SIG-M5 (cell line): ENCODE measurements at regions not wholly inside any gene's neighbourhood (a gene's known extent, or its start where the extent isn't known, plus 50 kb on each side); places are given as distances from the start of the nearest gene placed in this dataset.

Source experiments
- DNase-seq: peaks from one replicate; lab custom pipeline; 2025; lab: John Stamatoyannopoulos, UW

DNA sequence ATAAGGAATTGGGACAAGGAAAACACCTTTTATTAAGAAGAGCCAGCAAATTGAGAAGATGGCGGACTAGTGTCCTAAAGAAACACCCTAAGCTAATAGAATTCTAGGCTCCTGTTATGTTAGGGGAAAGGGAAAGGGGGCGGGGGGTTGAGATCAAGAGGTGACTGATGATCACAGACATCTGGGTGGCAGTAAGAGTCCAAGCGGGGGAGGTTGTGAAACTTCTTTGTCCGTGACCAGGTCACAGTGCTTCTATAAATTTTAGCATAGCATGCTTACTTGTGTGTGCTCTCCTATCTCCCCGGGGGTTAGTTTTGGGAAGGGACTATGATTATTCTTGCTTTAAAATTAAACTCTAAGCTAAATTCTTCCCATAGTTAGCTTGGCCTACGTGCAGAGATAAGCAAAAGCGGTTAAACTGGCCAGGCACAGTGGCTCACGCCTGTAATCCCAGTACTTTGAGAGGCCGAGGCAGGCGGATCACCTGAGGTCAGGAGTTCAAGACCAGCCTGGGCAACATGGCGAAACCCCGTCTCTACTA lies 262.1 kb downstream of the SKIDA1 start:
- DNase-seq = no peak

DNA sequence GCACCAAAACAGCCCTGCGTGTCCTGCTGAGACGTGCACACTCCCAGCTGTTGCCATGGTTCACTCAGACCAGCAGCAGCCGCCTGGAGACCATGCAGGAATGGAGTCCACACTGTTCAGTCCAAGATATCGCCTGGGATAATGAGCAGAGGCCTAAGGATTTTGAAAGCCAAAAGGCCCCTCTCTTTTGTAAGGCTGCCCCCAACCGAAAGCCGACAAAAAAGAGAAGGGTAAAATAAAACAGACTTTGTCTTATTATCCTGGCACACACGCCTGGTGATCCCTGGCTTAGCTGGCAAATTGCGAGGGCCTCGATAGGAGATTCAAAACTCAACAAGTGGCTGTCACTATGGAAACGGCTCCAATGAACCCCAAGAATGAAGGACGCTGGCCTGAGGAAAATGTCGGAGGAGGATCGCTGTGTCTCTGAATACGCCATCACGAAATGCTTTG lies 263.6 kb downstream of the SKIDA1 start:
- DNase-seq = no peak

DNA sequence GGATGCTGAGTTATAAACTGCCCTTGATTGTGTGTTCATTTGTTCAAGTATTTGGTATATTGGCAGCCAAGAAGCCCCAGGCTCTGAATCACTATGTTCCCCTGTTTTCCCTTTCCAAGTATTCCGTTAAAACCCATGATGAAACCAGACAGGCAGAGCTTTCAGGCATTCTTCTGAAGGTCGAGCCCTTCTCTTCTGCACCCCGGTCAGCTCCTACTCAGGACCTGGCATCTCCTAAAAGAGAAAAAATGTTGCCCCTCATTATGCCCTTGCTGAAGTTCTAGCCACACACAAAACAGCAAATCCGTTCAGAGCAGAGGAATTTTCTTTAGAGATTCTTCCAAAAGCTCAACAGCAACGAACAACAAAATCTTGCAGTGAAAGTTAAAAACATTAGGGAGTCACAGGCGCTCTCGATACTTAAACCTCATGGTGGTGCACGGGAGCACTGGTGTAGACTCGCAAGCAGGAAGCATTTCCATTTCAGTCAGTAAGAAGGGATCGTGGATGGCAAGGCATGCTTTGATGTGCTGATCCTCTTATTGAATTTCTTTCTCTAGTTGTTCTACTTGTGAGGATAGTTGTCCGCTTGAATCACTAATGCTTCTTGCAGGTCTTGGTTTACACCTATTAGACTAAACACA lies 264.9 kb downstream of the SKIDA1 start:
- no peak for DNase-seq

DNA sequence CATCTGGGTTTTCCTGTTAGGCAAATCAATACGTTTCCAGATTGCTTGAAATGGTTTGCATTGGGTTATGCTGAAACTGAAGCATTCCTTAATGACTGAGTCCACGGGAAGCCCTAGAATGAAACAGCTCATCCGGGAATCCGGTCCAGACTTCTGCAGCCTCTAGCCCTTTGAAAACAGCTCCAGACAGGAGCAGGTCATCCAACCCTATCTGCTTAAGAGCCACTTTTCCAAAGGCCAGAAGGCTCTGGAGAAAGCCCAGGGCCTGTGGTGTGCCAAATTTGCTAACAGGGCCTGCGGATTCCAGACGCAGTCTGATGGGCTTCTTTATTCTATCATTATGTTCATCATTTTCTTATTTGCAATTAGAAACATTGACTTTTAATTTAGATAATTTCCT lies 265.4 kb downstream of the SKIDA1 start:
- no peak for DNase-seq

DNA sequence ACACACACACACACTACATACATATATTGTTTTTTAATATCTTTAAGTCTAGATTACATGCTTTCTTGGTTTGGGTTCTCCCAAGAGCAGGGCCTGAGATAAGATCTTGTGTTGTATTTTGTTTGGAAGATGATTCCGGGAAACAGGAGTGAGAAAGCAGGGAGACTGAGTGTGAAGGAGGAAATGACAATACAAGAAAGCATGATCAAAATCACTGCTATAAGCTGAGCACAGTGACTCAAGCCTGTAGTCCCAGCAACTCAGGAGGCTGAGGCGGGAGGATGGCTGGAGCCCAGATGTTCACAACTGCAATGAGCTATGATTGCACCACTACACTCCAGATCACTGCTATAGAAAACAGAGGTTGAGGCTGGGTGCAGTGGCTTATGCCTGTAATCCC lies 267.6 kb downstream of the SKIDA1 start:
- DNase-seq = no peak

DNA sequence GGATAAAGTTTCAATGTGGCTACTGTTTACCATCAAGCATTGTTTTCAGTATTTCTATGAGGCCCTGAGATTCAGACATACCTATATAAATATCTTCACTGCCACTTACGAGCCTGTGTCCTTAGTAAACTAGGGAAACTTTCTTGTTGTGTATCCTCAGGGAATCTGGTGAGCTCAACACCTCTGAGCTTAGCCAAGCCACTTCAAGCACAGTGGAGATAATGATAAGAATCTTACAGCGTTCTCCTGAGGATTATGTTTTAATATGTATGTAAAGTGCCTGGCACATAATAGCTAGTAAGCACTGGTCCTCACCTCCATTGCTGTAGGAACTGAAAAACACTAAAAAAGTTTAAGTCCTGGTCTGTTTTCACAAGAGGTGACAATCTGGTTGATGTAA lies 268.3 kb downstream of the SKIDA1 start:
- DNase-seq = no peak

DNA sequence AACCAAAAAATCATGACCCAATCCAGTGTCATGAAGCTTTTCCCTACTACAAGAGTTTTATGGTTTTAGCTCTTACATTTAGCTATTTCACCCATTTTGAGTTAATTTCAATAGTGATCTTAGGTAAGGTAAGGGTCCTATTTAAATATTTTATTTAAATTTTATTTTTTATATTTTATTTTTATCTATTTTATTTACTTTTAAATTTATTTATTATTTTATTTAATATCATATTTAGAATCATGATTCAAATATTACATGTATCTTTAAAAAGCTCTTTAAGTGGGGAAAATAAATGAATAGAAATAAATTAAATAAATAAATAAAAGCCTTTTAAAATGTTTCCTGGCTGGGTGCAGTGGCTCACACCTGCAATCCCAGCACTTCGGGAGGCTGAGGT lies 276.0 kb downstream of the SKIDA1 start:
- no peak for DNase-seq

DNA sequence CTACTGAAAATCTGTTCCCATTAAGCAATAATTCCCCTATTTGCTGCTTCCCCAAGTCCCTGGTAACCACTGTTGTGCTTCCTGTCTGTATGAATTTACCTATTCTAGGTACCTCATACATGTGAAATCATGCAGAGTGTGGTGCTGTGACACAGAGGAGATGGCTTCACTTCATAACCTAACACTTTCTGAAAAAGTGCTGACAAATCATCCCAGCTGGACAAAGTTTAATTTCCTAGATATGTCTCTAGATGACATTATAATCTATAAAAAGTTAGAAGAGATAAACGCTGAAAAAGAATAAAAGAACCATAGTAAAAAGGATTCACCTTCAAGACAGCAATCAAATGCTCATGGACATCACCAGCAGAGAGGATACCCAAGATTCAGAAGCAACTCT lies 277.9 kb downstream of the SKIDA1 start:
- no peak for DNase-seq

DNA sequence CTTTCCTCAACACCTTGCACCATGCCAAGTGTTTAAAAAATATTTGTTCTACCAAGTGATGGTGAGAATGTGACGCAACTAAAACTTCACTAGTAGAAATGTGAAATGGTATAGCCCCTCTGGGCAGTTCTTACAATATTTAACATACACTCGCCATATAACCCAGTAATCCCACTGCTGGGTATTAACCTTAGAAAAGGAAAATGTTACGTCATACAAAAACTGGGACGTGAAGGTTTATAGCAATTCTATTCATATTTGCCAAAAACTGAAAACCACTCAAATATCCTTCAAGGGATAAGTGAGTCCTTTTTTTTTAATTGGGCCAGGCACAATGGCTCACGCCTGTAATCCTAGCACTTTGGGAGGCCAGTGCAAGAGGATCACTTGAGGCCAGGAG lies 279.3 kb downstream of the SKIDA1 start:
- DNase-seq = no peak

DNA sequence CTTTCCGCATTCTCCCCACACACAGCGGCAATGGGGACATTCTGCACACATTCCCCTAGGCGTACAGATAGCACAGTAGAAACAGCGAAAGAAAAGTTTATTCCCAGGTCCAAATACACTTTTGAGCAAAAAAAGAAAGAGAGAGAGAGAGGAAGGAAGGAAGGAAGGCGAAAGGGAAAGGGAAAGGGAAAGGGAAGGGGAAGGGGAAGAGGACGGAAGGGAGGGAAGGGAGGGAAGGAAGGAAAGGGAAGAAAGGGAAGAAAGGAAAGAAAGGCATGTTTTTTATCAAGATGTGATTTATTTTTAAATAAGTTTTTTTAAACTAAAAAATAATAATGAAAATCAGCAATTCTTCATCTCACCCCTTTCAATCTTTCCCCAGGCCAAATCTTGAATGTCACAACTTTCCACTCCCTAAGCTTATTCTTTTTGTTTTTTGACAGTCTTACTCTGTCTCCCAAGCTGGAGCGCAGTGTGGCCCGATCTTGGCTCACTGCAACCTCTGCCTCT lies 281.7 kb downstream of the SKIDA1 start:
- DNase-seq = no peak

DNA sequence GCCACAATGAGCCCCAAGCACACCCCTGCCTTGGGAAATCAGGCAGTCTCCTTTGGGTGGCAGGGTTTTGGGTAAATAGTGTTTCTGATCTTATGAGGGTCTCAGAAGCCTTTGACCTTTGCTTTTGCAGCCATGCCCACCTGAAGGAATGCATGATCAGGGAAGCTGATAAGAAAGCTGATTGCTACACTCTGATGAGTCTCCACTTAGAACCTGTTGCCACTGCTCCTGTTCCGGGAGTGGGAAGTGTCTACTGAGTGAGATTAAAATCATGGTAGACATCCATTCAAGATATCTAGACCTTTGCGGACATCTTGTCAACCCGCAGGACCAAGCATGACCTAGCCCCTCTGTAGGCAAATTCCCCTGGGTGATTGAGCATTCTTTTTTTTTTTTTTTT lies 282.6 kb downstream of the SKIDA1 start:
- DNase-seq = no peak

DNA sequence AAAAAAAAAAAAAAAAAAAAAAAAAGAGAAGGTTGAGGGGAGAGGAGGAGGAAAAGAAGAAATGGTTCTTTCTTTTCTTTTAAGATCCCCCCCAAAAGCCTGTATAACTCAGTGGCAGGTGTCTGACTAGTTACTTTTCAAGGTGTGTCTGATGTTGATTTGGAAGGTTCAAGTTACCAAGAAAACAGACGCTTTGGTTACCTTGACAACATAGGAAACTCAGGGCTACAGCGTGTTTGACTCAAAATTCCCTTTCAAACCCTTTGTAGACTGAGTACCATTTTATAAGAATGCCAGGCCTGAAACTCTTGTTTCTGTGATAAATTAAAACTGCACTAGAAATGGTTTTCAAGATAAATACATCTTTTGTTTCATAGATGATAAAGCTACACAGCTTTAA lies 286.8 kb downstream of the SKIDA1 start:
- DNase-seq = no peak

DNA sequence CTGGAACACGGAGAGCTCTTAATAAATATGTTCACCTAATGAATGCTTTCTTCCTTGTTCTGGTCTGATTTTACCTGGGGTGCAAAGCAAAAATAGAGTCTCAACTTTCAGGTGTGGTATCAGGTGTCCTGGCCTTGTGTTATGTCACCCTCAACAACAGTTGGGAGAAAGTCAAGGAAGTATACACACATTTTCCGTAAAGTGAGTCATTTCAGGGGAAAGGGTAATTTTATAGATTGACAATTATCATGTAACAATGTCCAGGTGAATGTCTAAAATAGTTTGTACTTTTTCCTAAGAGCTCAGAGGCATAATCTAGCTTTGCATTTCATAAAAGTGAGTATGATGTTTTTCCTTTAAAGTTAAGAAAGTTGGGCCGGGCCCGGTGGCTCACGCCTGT lies 287.4 kb downstream of the SKIDA1 start:
- no peak for DNase-seq

DNA sequence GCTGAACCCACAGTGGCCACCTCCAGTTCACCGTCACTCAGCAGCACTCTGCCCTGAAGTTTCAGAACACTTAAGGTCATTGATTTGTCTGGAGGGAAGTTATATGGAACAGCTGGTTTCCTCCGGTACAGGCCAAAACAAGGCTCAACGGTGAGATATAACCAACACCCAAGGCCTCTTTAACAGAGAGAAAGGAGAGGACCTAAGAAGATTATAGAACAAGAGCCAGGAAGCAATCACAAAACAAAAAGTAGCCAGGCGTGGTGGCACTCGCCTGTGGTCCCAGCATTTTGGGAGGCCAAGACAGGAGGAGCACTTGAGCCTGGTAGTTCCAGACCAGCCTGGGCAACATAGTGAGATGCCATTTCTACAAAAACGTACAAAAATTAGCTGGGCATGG lies 290.7 kb downstream of the SKIDA1 start:
- DNase-seq = no peak

DNA sequence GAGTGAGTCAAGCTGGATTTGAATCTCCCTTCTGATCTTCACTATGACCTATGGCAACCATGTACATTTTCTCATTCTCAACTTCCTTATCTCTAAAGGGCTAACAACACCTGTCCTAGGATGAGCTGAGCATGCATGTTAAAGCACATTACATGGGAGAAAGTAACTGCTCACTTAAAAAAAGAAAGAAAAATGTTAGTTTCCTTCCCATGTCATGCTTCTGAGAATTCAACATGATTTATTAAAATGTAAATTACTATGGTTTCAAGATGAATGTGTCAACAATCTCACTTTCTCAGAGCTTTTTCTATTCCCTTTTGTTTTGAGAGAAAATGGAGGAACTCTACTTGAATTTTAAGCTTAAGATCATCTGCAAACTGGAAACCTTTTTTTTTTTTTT lies 295.3 kb downstream of the SKIDA1 start:
- DNase-seq = no peak

DNA sequence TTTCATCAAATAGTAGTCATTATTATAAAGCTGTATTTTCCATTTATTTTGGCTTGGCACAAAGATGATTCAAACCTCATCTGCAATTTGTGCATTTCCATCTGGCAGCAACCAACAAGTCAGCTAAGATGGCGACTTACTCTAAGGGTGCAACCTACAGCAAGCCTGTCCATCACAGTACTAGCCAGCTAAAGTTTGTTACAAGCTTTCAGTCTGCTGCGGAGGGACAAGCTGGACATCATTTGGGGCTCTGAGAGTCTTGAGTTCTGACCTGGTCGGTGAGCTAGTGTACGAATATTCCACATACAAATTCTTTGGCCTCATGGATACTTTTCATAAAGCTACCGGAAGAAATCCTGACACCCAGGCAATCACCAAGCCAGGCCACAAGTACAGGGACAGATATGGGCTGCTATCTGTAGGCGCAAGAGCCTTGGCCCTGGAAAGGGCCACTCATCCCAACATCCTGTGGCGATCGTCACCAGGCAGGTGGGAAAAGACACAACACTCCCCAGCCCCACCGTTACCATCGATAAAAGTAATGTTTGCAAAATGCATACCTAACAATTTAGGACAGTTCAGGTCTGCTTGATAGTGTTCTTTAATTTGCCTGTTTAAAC lies 307.6 kb downstream of the SKIDA1 start:
- DNase-seq = no peak

DNA sequence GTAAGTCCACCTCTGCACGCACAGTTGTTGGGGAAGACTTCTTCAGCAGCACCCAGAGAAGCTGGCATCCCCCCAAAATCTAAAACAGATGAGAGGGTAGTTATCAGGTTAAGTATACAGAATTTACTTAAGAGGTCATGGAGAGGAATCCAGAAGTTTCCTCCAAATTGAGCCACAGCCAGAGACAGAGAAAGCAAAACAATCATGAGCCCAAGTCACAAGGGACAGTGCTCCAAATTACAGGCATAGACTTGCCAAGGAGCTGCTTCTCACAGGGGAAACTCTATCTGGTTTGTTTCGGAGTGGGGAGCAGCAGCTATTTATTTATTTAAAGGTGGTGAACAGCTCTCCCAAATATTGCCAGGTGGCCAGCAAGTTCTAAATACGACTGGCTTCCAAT lies 308.4 kb downstream of the SKIDA1 start:
- no peak for DNase-seq

DNA sequence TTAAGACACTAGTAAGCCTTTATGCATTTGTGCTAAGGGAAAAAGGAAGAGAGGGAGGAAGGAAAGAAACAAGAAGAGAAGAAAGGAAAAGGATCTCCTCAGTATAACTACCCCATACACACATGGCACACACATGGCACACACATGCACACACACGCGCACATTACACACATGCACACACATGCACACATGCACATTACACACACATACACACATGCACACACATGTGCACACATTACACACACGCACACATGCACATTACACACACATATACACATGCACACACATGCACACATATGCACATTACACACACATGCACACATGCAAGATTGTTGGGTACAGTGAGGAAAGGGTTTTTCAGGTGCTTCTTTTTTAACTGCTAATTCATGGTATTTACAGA lies 311.2 kb downstream of the SKIDA1 start:
- no peak for DNase-seq

DNA sequence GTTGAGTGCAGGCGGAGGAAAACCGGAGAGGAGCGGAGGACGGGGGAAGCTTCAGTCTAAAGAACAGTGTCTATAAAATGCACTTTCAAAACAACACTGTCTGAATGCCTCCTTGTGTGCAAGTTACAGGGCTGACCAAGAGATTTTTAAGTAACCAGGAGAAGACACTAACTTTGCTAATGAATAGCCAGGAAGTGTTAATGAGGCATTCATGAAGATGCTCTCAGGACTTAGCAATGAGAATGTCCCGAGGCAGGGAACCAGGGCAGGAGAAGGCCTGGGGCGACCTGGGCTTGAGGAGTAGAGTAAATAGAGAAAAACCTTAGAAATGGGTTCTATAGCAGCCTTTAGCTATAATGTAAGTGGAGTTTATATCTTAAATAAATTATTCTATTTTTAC lies 312.1 kb downstream of the SKIDA1 start:
- no peak for DNase-seq

DNA sequence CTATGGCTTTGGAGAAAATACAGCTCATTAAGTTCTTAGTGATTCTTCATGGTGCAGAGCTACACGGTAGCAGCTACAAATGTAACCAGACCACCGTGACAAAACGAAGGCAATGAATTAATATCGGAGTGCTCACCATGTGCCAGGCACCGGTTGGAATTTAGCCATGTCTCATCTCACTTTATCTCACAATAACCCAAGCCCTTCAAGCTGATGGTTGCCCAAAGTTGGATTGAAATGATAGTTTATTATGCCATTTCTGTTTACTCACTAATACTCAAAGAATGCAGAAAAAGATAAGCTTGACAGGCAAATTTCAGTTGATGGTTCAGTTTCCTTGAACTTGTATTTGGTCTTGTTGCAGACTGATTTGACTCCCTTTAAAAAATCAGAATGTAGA lies 312.6 kb downstream of the SKIDA1 start:
- no peak for DNase-seq

DNA sequence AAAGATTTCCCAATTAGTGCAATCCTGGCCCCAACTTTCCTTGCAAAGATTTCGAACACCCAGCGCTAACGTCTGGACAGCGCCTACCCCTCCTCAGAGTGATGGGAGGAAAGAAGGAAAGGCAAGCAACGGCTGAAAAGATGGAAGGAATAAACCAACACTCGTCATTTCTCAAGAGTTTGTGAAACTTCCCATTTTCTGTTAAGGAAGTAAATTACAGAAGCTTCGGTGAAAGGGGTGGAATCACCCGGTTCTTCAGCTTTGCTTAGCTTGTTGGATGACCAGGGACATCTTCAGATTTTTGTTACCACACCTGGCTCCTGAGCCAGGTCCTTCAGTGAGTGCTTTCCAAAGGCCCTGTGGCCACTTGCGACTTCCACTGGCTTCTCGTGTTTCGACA lies 313.1 kb downstream of the SKIDA1 start:
- no peak for DNase-seq

DNA sequence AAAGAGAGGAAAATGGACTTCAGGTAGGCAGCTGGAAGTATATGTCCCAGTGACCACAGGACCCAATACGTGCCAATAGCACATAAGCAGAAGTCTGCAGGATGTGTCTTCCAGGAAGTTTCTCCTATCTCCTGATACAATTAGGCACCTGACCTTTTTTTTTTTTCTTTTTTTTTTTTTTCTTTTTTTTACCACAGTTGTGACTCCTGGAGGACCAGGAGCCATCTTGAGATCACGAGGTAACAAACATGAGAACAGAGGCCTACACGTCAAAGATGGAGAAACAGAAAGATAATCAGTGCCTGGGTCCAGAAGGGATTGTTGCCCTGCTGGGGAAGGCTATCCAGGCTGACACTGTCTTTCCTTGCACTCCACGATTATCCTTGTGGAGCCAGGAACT lies 312.4 kb upstream of the NEBL start:
- no peak for DNase-seq

DNA sequence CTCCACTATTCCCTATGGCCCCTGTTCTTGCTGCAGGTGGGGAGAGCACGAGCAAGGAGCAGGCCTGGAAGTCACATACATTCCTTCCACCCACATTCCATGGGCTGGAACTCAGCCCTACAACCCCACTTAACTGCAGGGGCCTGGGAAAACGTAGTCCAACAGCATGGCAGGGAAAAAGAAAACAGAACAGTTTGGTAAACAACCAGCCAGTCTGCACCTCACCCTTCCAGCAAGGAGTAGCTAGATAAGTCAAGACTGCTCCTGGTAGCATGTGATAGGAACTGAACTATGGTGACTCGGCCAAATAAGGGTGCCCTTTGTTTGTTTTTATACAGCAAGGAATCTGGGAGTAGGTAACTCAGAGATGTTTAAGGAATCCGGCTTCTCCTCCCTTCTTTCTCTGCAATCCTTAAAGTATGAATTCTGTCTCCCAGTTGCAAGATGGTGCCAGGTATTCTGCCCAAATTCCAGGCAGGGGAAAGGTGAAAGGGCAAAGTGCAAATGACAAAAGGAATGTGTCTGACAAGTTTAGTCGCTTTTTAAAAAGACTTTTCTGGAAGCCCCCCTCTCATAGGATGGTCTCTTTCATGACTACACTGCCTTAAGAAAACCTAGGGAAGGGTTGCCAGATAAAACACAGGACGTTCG lies 311.7 kb upstream of the NEBL start:
- no peak for DNase-seq
